ENCODE measurements at regions not wholly inside any gene's neighbourhood (a gene's known extent, or its start where the extent isn't known, plus 50 kb on each side); places are given as distances from the start of the nearest gene placed in this dataset.

DNA sequence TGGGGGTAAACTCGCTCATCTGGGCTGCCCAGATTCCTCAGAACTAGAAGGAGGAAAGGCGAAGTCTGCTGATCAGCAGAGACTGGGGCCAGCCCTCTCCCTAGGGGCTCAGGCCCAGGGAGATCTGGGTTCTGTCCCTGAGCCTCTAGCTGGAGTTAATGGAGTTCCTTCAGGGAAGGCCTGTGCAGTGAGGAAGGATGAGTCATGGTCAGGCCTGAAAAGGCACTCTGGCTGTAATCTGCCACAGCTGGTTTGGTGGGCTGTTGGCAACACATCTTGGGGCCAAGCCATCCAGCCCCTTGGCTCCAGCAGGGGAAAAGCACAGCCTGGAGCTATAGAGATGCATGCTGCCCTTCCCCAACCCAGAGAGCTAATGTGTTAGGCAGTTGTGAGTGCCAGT is 459.6 kb downstream of the PRELID2 start:
- no peak for TF ChIP-seq POLR2AphosphoS5 (IDR thresholded peaks at IDR 0.05; ENCODE audit: low read depth, low read length)
- TF ChIP-seq, protein P1, sequence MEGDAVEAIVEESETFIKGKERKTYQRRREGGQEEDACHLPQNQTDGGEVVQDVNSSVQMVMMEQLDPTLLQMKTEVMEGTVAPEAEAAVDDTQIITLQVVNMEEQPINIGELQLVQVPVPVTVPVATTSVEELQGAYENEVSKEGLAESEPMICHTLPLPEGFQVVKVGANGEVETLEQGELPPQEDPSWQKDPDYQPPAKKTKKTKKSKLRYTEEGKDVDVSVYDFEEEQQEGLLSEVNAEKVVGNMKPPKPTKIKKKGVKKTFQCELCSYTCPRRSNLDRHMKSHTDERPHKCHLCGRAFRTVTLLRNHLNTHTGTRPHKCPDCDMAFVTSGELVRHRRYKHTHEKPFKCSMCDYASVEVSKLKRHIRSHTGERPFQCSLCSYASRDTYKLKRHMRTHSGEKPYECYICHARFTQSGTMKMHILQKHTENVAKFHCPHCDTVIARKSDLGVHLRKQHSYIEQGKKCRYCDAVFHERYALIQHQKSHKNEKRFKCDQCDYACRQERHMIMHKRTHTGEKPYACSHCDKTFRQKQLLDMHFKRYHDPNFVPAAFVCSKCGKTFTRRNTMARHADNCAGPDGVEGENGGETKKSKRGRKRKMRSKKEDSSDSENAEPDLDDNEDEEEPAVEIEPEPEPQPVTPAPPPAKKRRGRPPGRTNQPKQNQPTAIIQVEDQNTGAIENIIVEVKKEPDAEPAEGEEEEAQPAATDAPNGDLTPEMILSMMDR (IDR thresholded peaks at IDR 0.05) = no peak
- TF ChIP-seq TCF7L2 (IDR thresholded peaks at IDR 0.05; ENCODE audit: low read depth, low read length) = no peak
